HG03439 (cell line): ENCODE measurements at regions not wholly inside any gene's neighbourhood (a gene's known extent, or its start where the extent isn't known, plus 50 kb on each side); places are given as distances from the start of the nearest gene placed in this dataset.
"Not testable (repeated sequence)": the region's sequence is repeated elsewhere in the genome, so short reads cannot be mapped to it uniquely, and the experiment has no call there.

Experiments
- ATAC-seq: cut with Tn5 transposase; IDR thresholded peaks from one replicate; pipeline ENCODE4 v1.9.1; 2021; ENCODE audit warnings: mild to moderate bottlenecking, moderate library complexity; ENCODE audit not compliant: unreplicated experiment

GRCh38 chr1:14177866-14178265 lies 420.6 kb upstream of the KAZN start:
- not testable (repeated sequence) for ATAC-seq

GRCh38 chr1:14180738-14181137 lies 417.7 kb upstream of the KAZN start:
- no peak for ATAC-seq

GRCh38 chr1:14181191-14181795 lies 417.2 kb upstream of the KAZN start:
- no peak for ATAC-seq

GRCh38 chr1:14182856-14183255 lies 415.6 kb upstream of the KAZN start:
- ATAC-seq, result no peak

GRCh38 chr1:14183329-14183728 lies 415.2 kb upstream of the KAZN start:
- ATAC-seq, result no peak

- ATAC-seq, result no peak
Observed at GRCh38 chr1:14184454-14184853, 414.0 kb upstream of the KAZN start.

GRCh38 chr1:14189381-14189780 lies 409.1 kb upstream of the KAZN start:
- ATAC-seq, result no peak

GRCh38 chr1:14190508-14190907 lies 408.0 kb upstream of the KAZN start:
- ATAC-seq, result no peak

GRCh38 chr1:14194511-14194910 lies 404.0 kb upstream of the KAZN start:
- no peak for ATAC-seq

GRCh38 chr1:14205066-14205465 lies 393.4 kb upstream of the KAZN start:
- ATAC-seq, result no peak

GRCh38 chr1:14215151-14215550 lies 383.3 kb upstream of the KAZN start:
- no peak for ATAC-seq

- ATAC-seq, result no peak
Observed at GRCh38 chr1:14217384-14217783, 381.1 kb upstream of the KAZN start.

- ATAC-seq, result no peak
Observed at GRCh38 chr1:14220324-14220723, 378.2 kb upstream of the KAZN start.

- ATAC-seq, result no peak
Observed at GRCh38 chr1:14220811-14221210, 377.7 kb upstream of the KAZN start.

GRCh38 chr1:14222086-14222485 lies 376.4 kb upstream of the KAZN start:
- ATAC-seq, result no peak

- no peak for ATAC-seq
Observed at GRCh38 chr1:14228677-14229076, 369.8 kb upstream of the KAZN start.

- ATAC-seq, result no peak
Observed at GRCh38 chr1:14233510-14233909, 365.0 kb upstream of the KAZN start.

- no peak for ATAC-seq
Observed at GRCh38 chr1:14236097-14236496, 362.4 kb upstream of the KAZN start.

- ATAC-seq, result no peak
Observed at GRCh38 chr1:14238472-14239307, 359.8 kb upstream of the KAZN start.

- ATAC-seq, result no peak
Observed at GRCh38 chr1:14240265-14240664, 358.2 kb upstream of the KAZN start.

- ATAC-seq, result no peak
Observed at GRCh38 chr1:14242123-14242522, 356.4 kb upstream of the KAZN start.

- ATAC-seq, result no peak
Observed at GRCh38 chr1:14242870-14243269, 355.6 kb upstream of the KAZN start.

GRCh38 chr1:14245954-14246353 lies 352.5 kb upstream of the KAZN start:
- no peak for ATAC-seq
